ENCODE measurements at regions not wholly inside any gene's neighbourhood (a gene's known extent, or its start where the extent isn't known, plus 50 kb on each side); places are given as distances from the start of the nearest gene placed in this dataset.

GRCh38 chr6:153843420-153843819, 195.6 kb upstream of the OPRM1 start:
- H3K4me1 Mint-ChIP-seq (ENCODE audit: insufficient read depth, unreplicated experiment): no peaks in the 10 kb centered on the region
- H3K4me3 Mint-ChIP-seq (ENCODE audit: unreplicated experiment): no peak overlapping the region
- no peak for TF ChIP-seq CTCF (IDR thresholded peaks at IDR 0.05; ENCODE audit: unreplicated experiment)
- POLR2A ChIA-PET: no interaction called here
- no peak overlapping the region for H3K27ac Mint-ChIP-seq (ENCODE audit: low read depth, unreplicated experiment)
- H3K27me3 Mint-ChIP-seq (ENCODE audit: insufficient read depth, unreplicated experiment): no peaks in the 10 kb centered on the region
- no peaks in the 10 kb centered on the region for H3K9me3 Mint-ChIP-seq (ENCODE audit: unreplicated experiment)
- CTCF ChIA-PET: no interaction called here
- no peak for DNase-seq (ENCODE audit: unreplicated experiment)
- no peaks in the 10 kb centered on the region for H3K36me3 Mint-ChIP-seq (ENCODE audit: insufficient read depth, unreplicated experiment)
- BruUV-seq (replicated peaks): no TSS peak
- intact Hi-C loops (cut with micrococcal nuclease): no loop called here

GRCh38 chr6:153842491-153842890, 196.5 kb upstream of the OPRM1 start:
- CTCF ChIA-PET: no interaction called here

GRCh38 chr6:153840039-153840850, 198.8 kb upstream of the OPRM1 start:
- POLR2A ChIA-PET: no interaction called here
- TF ChIP-seq CTCF (IDR thresholded peaks at IDR 0.05; ENCODE audit: unreplicated experiment): no peak
- no peak overlapping the region for H3K27ac Mint-ChIP-seq (ENCODE audit: low read depth, unreplicated experiment)
- CTCF ChIA-PET: interaction anchor here (0.8 kb wide), 1 partner anchor 798 kb away, joined by 3 read pairs; no protein-coding TSS in a partner anchor
- no peak for DNase-seq (ENCODE audit: unreplicated experiment)
- H3K4me3 Mint-ChIP-seq (ENCODE audit: unreplicated experiment): no peak overlapping the region
- no peaks in the 10 kb centered on the region for H3K9me3 Mint-ChIP-seq (ENCODE audit: unreplicated experiment)
- H3K36me3 Mint-ChIP-seq (ENCODE audit: insufficient read depth, unreplicated experiment): no peaks in the 10 kb centered on the region
- no peaks in the 10 kb centered on the region for H3K4me1 Mint-ChIP-seq (ENCODE audit: insufficient read depth, unreplicated experiment)
- no peaks in the 10 kb centered on the region for H3K27me3 Mint-ChIP-seq (ENCODE audit: insufficient read depth, unreplicated experiment)
- no TSS peak for BruUV-seq (replicated peaks)
- intact Hi-C loops (cut with micrococcal nuclease): no loop called here

More at GRCh38 chr6:153842491-153842890, 196.5 kb upstream of the OPRM1 start:
- Mint-ChIP-seq H3K4me3 (ENCODE audit: unreplicated experiment) (no peak overlapping the region), H3K27me3 (ENCODE audit: insufficient read depth, unreplicated experiment) (no peaks in the 10 kb centered on the region), H3K27ac (ENCODE audit: low read depth, unreplicated experiment) (no peak overlapping the region), H3K9me3 (ENCODE audit: unreplicated experiment) (no peaks in the 10 kb centered on the region), H3K4me1 (ENCODE audit: insufficient read depth, unreplicated experiment) (no peaks in the 10 kb centered on the region), H3K36me3 (ENCODE audit: insufficient read depth, unreplicated experiment) (no peaks in the 10 kb centered on the region)
- BruUV-seq (replicated peaks): no TSS peak
- TF ChIP-seq CTCF (IDR thresholded peaks at IDR 0.05; ENCODE audit: unreplicated experiment): no peak
- intact Hi-C loops (cut with micrococcal nuclease): no loop called here
- POLR2A ChIA-PET: no interaction called here
- no peak for DNase-seq (ENCODE audit: unreplicated experiment)

- H3K4me1 Mint-ChIP-seq (ENCODE audit: insufficient read depth, unreplicated experiment): no peaks in the 10 kb centered on the region
- intact Hi-C loops (cut with micrococcal nuclease): no loop called here
- H3K27me3 Mint-ChIP-seq (ENCODE audit: insufficient read depth, unreplicated experiment): no peaks in the 10 kb centered on the region
- DNase-seq (ENCODE audit: unreplicated experiment): no peak
- TF ChIP-seq CTCF (IDR thresholded peaks at IDR 0.05; ENCODE audit: unreplicated experiment): no peak
- BruUV-seq (replicated peaks): no TSS peak
- H3K4me3 Mint-ChIP-seq (ENCODE audit: unreplicated experiment): no peak overlapping the region
- POLR2A ChIA-PET: no interaction called here
- no peak overlapping the region for H3K27ac Mint-ChIP-seq (ENCODE audit: low read depth, unreplicated experiment)
- no peaks in the 10 kb centered on the region for H3K9me3 Mint-ChIP-seq (ENCODE audit: unreplicated experiment)
- CTCF ChIA-PET: no interaction called here
- no peaks in the 10 kb centered on the region for H3K36me3 Mint-ChIP-seq (ENCODE audit: insufficient read depth, unreplicated experiment)
These were observed 206.5 kb upstream of the OPRM1 start for GRCh38 chr6:153832543-153832942.

All from MCF 10A (cell line).